Testis (tissue), 2 donors: ENCODE measurements at regions not wholly inside any gene's neighbourhood (a gene's known extent, or its start where the extent isn't known, plus 50 kb on each side); places are given as distances from the start of the nearest gene placed in this dataset.

Source experiments
- CTCF ChIP-seq, 3 experiments: fragments of 450-650 bp in 2 of 3; fragments of 200-600 bp in 1 of 3; sonication (generic) in 1 of 3; IDR thresholded peaks; one replicate each; pipeline ENCODE4 v1.5.1; 2016 to 2019; ENCODE audit warnings: antibody characterized with exemption in 3 of 3, mild to moderate bottlenecking in 2 of 3, moderate library complexity in 1 of 3
- POLR2A ChIP-seq: fragments of 450-650 bp; IDR thresholded peaks from one replicate; pipeline ENCODE4 v1.6.1; 2017; ENCODE audit warnings: antibody characterized with exemption, mild to moderate bottlenecking, moderate library complexity

DNA sequence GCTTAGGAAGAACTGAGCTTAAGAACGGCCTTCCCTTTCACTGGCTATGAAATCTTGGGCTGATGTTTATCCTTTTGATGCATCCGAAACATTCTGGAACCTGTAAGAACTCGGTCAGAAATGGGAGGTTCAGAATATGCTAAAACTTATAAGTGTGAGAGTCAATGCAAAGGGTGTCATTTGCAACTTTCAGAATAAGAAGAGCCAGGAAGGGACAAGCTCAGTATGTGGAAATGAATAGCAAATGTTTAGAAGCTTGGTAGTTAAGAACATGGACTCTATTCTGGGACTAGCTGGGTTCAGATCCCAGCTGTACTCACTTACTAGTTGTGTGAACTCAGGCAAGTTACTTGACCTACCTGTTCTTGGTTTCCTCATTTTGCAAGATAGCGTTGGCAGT lies 234.1 kb downstream of the OMA1 start:
- no peak for TF ChIP-seq CTCF (IDR thresholded peaks at IDR 0.05)
- no peak for TF ChIP-seq POLR2A
